ENCODE measurements at regions not wholly inside any gene's neighbourhood (a gene's known extent, or its start where the extent isn't known, plus 50 kb on each side); places are given as distances from the start of the nearest gene placed in this dataset.
"Not testable (repeated sequence)": the region's sequence is repeated elsewhere in the genome, so short reads cannot be mapped to it uniquely, and the experiment has no call there.

DNA sequence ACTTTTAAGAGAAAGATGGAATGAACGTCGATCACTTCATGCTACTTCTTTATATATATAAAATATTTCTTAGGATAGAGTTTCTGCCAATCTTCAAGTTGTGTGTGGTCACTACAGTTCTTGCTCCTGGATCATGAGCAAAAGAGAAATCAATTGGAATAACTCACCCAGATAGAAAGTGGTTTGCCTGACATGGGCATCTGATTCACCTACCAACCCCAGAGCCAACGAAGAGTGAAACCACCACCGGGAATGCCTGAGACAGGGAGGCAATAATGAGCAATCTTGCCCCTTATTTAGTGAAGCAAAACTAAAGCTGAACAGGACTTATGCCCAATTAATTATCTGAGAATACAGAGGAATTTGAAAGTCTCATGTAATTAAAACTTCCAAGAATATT lies 250.2 kb upstream of the REG3G start:
- DNase-seq (ENCODE audit: low read depth in 4 of 4, low spot score in 2 of 4), result no peak

- DNase-seq (ENCODE audit: low read depth in 4 of 4, low spot score in 2 of 4), result no peak
Measured at GRCh38 chr2:78778756-78779510, 246.6 kb upstream of the REG3G start.

- DNase-seq (ENCODE audit: low read depth in 4 of 4, low spot score in 2 of 4), result no peak
Measured at GRCh38 chr2:78779761-78780160, 245.7 kb upstream of the REG3G start.

DNA sequence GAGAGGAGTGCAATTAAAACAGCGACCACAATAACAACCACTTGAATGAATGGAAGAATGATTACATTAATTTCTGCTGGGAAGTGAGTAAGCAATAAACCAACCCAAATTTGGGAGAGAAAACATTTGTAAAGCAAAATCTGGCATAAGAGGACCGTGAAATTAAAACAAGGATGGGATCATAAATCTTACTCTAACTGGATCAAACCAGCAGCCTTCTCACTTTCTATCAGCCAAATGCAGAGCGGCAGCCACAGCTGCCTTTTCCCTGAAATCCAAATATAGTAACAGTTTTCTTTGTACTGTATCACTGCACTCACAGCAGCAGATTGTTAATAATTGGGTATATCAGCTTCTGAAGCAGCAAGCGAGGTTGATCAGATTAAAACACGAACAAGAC lies 245.2 kb upstream of the REG3G start:
- peak in 3 of 4 donors; percentile 5 to 21 (median 9) for DNase-seq (ENCODE audit: low read depth in 4 of 4, low spot score in 2 of 4)

GRCh38 chr2:78780864-78781583 lies 244.5 kb upstream of the REG3G start:
- DNase-seq (ENCODE audit: low read depth in 4 of 4, low spot score in 2 of 4), result no peak

- DNase-seq (ENCODE audit: low read depth in 4 of 4, low spot score in 2 of 4), result no peak
Measured at GRCh38 chr2:78782196-78782595, 243.3 kb upstream of the REG3G start.

DNA sequence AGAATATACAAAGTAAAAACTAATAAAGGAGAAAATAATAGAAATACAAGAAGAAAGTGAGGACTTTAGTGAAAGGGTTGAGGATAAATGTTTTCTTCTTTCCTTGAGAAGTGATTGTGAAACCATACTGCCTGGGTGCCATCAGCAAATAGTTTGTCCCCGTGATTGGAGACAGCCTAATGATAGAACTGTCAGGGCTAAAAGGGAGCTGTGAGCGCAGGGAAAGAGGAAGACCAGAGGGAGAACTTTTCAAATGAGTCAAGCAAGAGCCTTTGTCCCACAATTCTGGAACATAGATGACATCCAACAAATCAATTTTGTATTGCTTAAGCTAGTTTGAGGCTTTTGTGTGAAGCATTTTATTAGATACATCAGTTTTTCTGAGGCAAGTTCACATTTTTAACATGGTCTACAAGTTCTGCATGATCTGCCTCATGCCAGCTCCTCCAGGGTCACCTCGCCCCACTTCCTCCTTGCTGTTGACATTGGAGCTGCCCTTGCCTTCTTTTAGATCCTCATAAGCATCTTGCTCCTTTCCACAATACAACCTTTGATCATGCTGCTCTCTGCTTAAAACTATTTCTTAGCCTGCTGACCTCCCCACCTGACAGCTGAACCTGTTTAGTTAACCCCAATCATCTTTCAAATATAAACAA lies 213.4 kb upstream of the REG3G start:
- DNase-seq (ENCODE audit: low read depth in 4 of 4, low spot score in 2 of 4), result no peak

DNA sequence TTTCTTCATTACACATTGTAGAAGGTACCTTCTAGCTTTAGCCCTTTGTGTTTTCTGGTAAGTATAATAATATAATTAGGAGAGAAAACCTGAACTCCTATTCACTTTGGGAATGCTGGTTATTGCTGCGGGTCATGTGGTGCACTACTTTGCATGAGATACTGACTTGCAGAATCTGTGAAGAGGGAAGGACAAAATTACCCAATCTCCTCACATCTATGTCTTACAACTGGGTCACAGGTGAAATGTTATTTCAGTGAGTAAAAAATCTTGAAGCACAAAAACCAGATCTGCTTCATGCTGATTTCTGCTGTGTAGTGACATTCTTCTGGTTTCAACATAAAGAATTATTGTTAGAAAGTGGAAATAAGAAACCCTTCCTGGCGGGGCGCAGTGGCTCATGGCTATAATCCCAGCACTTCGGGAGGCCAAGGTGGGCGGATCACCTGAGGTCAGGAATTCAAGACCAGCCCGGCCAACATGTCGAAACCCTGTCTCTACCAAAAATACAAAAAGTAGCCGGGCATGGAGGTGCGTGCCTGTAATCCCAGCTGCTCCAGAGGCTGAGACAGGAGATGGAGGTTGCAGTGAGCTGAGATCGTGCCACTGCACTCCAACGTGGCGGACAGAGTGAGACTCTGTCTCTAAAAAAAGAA lies 211.0 kb upstream of the REG3G start:
- no peak for DNase-seq (ENCODE audit: low read depth in 4 of 4, low spot score in 2 of 4)

DNA sequence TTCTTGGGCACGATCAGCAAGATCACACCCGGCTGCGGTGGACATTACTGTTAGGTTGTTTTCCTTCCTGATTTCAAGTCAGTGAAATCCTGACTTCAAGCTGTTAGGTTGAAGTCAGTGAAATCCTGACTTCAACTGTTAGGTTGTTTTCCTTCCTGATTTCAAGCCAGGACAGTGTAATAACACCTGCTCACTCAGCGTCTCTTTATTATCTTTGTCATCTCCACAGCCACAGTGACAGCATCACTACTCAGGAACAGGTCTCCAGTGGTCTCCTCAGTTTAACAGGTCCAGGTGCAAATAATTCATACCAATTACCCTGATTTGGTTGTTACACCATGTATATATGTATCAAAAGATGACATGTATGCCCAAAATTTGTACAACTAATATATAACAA lies 208.1 kb upstream of the REG3G start:
- no peak for DNase-seq (ENCODE audit: low read depth in 4 of 4, low spot score in 2 of 4)

DNA sequence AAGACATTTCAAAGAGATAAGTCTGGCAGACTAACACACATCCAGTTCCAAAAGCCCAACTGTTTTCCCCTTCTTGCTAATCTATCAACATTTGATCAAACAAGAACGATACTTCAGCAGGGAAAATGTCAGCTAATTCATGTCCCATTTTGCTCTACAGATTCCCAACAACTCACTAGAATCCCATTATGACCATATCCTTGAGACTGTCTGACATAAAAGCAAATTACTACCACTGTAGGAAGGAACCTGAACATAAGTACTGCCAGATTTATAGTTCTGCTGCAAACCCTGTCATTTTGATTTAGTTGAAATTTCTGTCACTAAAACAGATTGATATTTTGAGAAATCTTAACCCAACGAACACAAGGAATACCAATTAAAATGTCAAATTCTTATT lies 193.0 kb upstream of the REG3G start:
- no peak for DNase-seq (ENCODE audit: low read depth in 4 of 4, low spot score in 2 of 4)

GRCh38 chr2:78839259-78839658 lies 186.2 kb upstream of the REG3G start:
- DNase-seq (ENCODE audit: low read depth in 4 of 4, low spot score in 2 of 4), result no peak

- not testable (repeated sequence) for DNase-seq (ENCODE audit: low read depth in 4 of 4, low spot score in 2 of 4)
Measured at GRCh38 chr2:78840311-78840710, 185.2 kb upstream of the REG3G start.

DNA sequence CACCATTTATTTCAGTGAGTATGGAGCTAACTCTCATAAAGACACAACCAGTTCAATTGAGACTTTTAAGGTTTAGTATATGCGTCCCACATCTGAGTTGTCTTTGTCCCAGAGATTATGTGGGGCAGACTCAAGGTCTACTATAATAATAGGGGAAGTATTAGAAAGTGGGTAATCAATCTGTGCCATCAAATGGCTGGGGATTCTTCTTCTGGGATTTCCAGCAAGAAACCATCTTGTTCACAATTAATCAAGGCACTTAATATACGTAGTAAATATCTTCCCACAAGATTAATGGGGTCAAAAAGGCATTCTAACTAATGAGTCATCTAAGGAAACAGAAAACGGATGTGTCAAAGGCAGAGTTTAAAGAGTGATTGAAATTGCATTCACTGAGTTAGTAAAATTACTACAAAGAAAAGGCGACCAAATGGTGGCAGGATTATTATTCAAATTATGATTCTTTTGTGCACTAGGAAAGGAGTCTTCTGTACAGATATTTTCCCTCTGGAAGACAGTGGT lies 179.8 kb upstream of the REG3G start:
- no peak for DNase-seq (ENCODE audit: low read depth in 4 of 4, low spot score in 2 of 4)

GRCh38 chr2:78861546-78861945 lies 164.0 kb upstream of the REG3G start:
- no peak for DNase-seq (ENCODE audit: low read depth in 4 of 4, low spot score in 2 of 4)

GRCh38 chr2:78864205-78864604 lies 161.3 kb upstream of the REG3G start:
- no peak for DNase-seq (ENCODE audit: low read depth in 4 of 4, low spot score in 2 of 4)

DNA sequence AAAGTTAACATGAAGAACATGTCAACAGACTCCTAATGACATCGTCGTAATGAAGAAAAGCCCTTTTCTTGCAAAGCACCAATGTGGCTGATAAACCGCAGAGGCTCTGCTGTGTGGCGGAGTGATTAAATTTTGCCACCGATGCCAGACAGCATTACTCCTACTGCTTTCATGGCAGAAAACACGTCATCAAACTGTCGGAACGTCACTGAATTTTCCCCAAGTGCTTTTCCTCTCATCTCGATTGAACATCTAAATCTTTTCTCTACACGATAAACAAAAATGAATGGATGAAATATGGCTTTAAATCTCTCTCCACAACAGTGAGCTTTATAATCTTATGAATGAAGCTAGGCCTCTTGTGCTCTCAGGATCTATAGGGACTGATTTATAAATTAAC lies 159.8 kb upstream of the REG3G start:
- no peak for DNase-seq (ENCODE audit: low read depth in 4 of 4, low spot score in 2 of 4)

GRCh38 chr2:78870343-78870967 lies 155.0 kb upstream of the REG3G start:
- no peak for DNase-seq (ENCODE audit: low read depth in 4 of 4, low spot score in 2 of 4)

DNA sequence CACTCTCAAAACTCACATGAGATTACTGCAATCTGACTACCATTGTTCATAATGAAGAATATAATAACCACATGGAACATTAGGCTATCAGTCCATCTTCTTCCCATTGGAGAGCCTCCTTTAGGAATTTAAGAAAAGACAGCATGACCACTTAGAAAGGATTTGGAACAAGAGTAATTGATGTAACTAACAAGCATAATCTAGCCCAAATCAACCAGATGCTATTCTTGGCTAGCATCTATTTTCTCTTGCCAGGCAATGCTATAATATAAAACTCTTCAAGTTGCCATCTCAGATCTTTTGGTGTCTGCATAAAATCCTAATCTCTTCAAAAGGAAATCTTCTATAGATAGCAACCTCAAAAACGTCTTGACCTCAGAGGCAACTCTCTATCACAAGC lies 152.0 kb upstream of the REG3G start:
- no peak for DNase-seq (ENCODE audit: low read depth in 4 of 4, low spot score in 2 of 4)

DNA sequence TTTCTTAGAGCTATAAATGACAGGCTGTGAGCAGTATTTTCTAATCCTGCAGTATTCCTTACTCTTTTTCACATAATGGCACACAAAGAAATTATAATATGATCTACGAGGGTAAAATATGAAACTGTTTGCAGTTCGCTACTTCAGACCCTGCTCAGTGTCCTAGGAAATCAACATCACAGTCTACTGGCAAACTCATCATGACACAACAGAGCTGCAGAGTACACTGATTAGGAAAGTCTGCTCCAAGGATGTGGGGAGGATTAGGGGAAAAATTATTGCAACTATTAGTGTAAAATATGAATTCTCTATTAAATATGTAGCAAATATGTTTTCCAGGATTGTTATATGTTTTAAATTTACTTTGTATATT lies 149.2 kb upstream of the REG3G start:
- DNase-seq (ENCODE audit: low read depth in 4 of 4, low spot score in 2 of 4), result no peak

- no peak for DNase-seq (ENCODE audit: low read depth in 4 of 4, low spot score in 2 of 4)
Measured at GRCh38 chr2:78887446-78887845, 138.1 kb upstream of the REG3G start.

DNA sequence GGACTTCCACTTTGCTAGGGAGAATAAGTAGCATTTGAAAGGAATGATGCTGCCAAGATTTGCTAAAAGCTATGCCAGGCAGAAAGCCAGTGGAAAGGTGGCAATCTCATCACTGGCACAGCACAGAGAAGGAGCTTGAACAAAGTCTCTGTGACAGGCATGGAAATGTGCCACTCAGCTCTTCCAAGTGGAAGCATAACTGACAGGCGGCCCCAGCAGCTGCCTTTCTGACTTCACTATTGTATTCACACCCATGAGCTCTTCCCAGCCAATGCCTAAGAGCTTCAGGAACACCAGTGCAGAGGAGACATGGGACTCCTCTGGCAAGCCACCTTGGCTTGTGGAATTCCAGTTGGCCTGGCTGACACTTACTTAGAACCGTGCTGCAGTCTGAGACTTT lies 134.6 kb upstream of the REG3G start:
- DNase-seq (ENCODE audit: low read depth in 4 of 4, low spot score in 2 of 4), result no peak
